Naive B cell (primary cell): ENCODE measurements at regions not wholly inside any gene's neighbourhood (a gene's known extent, or its start where the extent isn't known, plus 50 kb on each side); places are given as distances from the start of the nearest gene placed in this dataset.
"Not testable (repeated sequence)": the region's sequence is repeated elsewhere in the genome, so short reads cannot be mapped to it uniquely, and the experiment has no call there.

Source experiments
- ATAC-seq, 2 donors: fragments of 150-1000 bp; cut with Tn5 transposase; 2 replicates each; pipeline ENCODE4 v1.10.0; 2021; ENCODE audit warnings: low read depth in 2 of 2, mild to moderate bottlenecking in 2 of 2, moderate library complexity in 2 of 2
- DNase-seq: peaks from one replicate; pipeline ENCODE4 v3.0.0; 2022
- H3K27ac Mint-ChIP-seq, 6 donors: one replicate each; pipeline ENCODE4 v1.8.0; 2020 to 2022; ENCODE audit warnings: mild to moderate bottlenecking in 6 of 6, mixed read lengths in 6 of 6, moderate library complexity in 5 of 6, inconsistent platforms in 2 of 6
- H3K27me3 Mint-ChIP-seq, 3 donors: one replicate each; pipeline ENCODE4 v1.8.0; 2021 to 2022; ENCODE audit warnings: mixed read lengths in 3 of 3, mild to moderate bottlenecking in 1 of 3
- H3K36me3 Mint-ChIP-seq, 2 donors: one replicate each; pipeline ENCODE4 v1.8.0; 2020 to 2022; ENCODE audit warnings: mixed read lengths in 2 of 2, inconsistent platforms in 1 of 2, mild to moderate bottlenecking in 1 of 2
- H3K4me1 Mint-ChIP-seq, 3 donors: one replicate each; pipeline ENCODE4 v1.8.0; 2020 to 2022; ENCODE audit warnings: mixed read lengths in 3 of 3, inconsistent platforms in 1 of 3, mild to moderate bottlenecking in 1 of 3, moderate library complexity in 1 of 3
- H3K4me3 Mint-ChIP-seq, 8 donors: one replicate each; pipeline ENCODE4 v1.8.0; 2020 to 2022; ENCODE audit warnings: mild to moderate bottlenecking in 8 of 8, mixed read lengths in 8 of 8, moderate library complexity in 8 of 8, inconsistent platforms in 2 of 8
- H3K9me3 Mint-ChIP-seq, 7 donors: one replicate each; pipeline ENCODE4 v1.8.0; 2020 to 2022; ENCODE audit warnings: mixed read lengths in 7 of 7, mild to moderate bottlenecking in 5 of 7, inconsistent platforms in 2 of 7, moderate library complexity in 1 of 7

GRCh38 chr9:102519423-102519822, 475.7 kb upstream of the CYLC2 start:
- ATAC-seq (no peak), DNase-seq (no peak)
- Mint-ChIP-seq H3K9me3 (peaks cover 0 to 10% (median 2%) of the 10 kb centered on the region in 7 donors), H3K36me3 (no peaks in the 10 kb centered on the region), H3K4me1 (no peaks in the 10 kb centered on the region), H3K27me3 (no peaks in the 10 kb centered on the region), H3K4me3 (no peak overlapping the region), H3K27ac (no peak overlapping the region)

- Mint-ChIP-seq H3K4me3 (no peak overlapping the region), H3K4me1 (no peaks in the 10 kb centered on the region), H3K36me3 (no peaks in the 10 kb centered on the region), H3K27me3 (no peaks in the 10 kb centered on the region), H3K27ac (no peak overlapping the region), H3K9me3 (peaks cover 0 to 11% (median 2%) of the 10 kb centered on the region in 7 donors)
- no peak for ATAC-seq
- DNase-seq: no peak
Observed at GRCh38 chr9:102518324-102518723, 476.8 kb upstream of the CYLC2 start.

GRCh38 chr9:102514541-102514940, 480.6 kb upstream of the CYLC2 start:
- H3K27me3 Mint-ChIP-seq: no peaks in the 10 kb centered on the region
- H3K27ac Mint-ChIP-seq: no peak overlapping the region
- no peak overlapping the region for H3K4me3 Mint-ChIP-seq
- no peak for DNase-seq
- peaks cover 0 to 11% (median 2%) of the 10 kb centered on the region in 7 donors for H3K9me3 Mint-ChIP-seq
- no peak for ATAC-seq
- H3K36me3 Mint-ChIP-seq: no peaks in the 10 kb centered on the region
- no peaks in the 10 kb centered on the region for H3K4me1 Mint-ChIP-seq

GRCh38 chr9:102507044-102507687, 488.0 kb upstream of the CYLC2 start:
- Mint-ChIP-seq H3K36me3 (no peaks in the 10 kb centered on the region), H3K27ac (no peak overlapping the region), H3K4me1 (no peaks in the 10 kb centered on the region), H3K4me3 (no peak overlapping the region), H3K27me3 (no peaks in the 10 kb centered on the region), H3K9me3 (peaks cover 0 to 4% (median 0%) of the 10 kb centered on the region in 7 donors)
- ATAC-seq (no peak), DNase-seq (no peak)

- H3K27me3 Mint-ChIP-seq: no peaks in the 10 kb centered on the region
- no peaks in the 10 kb centered on the region for H3K36me3 Mint-ChIP-seq
- no peak overlapping the region for H3K4me3 Mint-ChIP-seq
- DNase-seq: no peak
- H3K4me1 Mint-ChIP-seq: no peaks in the 10 kb centered on the region
- H3K27ac Mint-ChIP-seq: no peak overlapping the region
- no peak for ATAC-seq
- H3K9me3 Mint-ChIP-seq: peaks cover 0 to 4% (median 0%) of the 10 kb centered on the region in 7 donors
Observed at GRCh38 chr9:102506406-102506805, 488.7 kb upstream of the CYLC2 start.

GRCh38 chr9:102499468-102499867, 495.7 kb upstream of the CYLC2 start:
- Mint-ChIP-seq H3K4me3 (no peak overlapping the region), H3K9me3 (peaks cover 0 to 9% (median 2%) of the 10 kb centered on the region in 7 donors), H3K27ac (no peak overlapping the region), H3K27me3 (no peaks in the 10 kb centered on the region), H3K4me1 (no peaks in the 10 kb centered on the region), H3K36me3 (no peaks in the 10 kb centered on the region)
- ATAC-seq (no peak), DNase-seq (no peak)

- Mint-ChIP-seq H3K27me3 (no peaks in the 10 kb centered on the region), H3K4me1 (no peaks in the 10 kb centered on the region), H3K9me3 (peaks cover 0 to 9% (median 2%) of the 10 kb centered on the region in 7 donors), H3K4me3 (no peak overlapping the region), H3K27ac (no peak overlapping the region), H3K36me3 (no peaks in the 10 kb centered on the region)
- no peak for ATAC-seq
- no peak for DNase-seq
Observed at GRCh38 chr9:102497709-102498108, 497.4 kb upstream of the CYLC2 start.

GRCh38 chr9:102486976-102487375, 508.2 kb upstream of the CYLC2 start:
- not testable (repeated sequence) for H3K27ac Mint-ChIP-seq, H3K4me3 Mint-ChIP-seq, H3K4me1 Mint-ChIP-seq, H3K27me3 Mint-ChIP-seq, DNase-seq, ATAC-seq, H3K36me3 Mint-ChIP-seq, H3K9me3 Mint-ChIP-seq

GRCh38 chr9:102483651-102484050, 511.5 kb upstream of the CYLC2 start:
- ATAC-seq (no peak), DNase-seq (no peak)
- Mint-ChIP-seq H3K36me3 (no peaks in the 10 kb centered on the region), H3K27ac (no peak overlapping the region), H3K9me3 (peaks cover 0 to 2% (median 0%) of the 10 kb centered on the region in 7 donors), H3K4me1 (no peaks in the 10 kb centered on the region), H3K27me3 (no peaks in the 10 kb centered on the region), H3K4me3 (no peak overlapping the region)

GRCh38 chr9:102482776-102483175, 512.4 kb upstream of the CYLC2 start:
- no peak for DNase-seq
- Mint-ChIP-seq H3K27me3 (no peaks in the 10 kb centered on the region), H3K27ac (no peak overlapping the region), H3K4me3 (no peak overlapping the region), H3K36me3 (no peaks in the 10 kb centered on the region), H3K4me1 (no peaks in the 10 kb centered on the region), H3K9me3 (peaks cover 0 to 2% (median 0%) of the 10 kb centered on the region in 7 donors)
- no peak for ATAC-seq

GRCh38 chr9:102479191-102479590, 515.9 kb upstream of the CYLC2 start:
- Mint-ChIP-seq H3K4me1 (no peaks in the 10 kb centered on the region), H3K27ac (no peak overlapping the region), H3K27me3 (no peaks in the 10 kb centered on the region), H3K36me3 (no peaks in the 10 kb centered on the region), H3K4me3 (no peak overlapping the region), H3K9me3 (peaks cover 0 to 4% (median 0%) of the 10 kb centered on the region in 7 donors)
- no peak for ATAC-seq
- no peak for DNase-seq

GRCh38 chr9:102474357-102474756, 520.8 kb upstream of the CYLC2 start:
- DNase-seq (no peak), ATAC-seq (no peak)
- H3K27me3 Mint-ChIP-seq: no peaks in the 10 kb centered on the region
- H3K9me3 Mint-ChIP-seq: peaks cover 0 to 4% (median 0%) of the 10 kb centered on the region in 7 donors
- H3K4me1 Mint-ChIP-seq: no peaks in the 10 kb centered on the region
- H3K27ac Mint-ChIP-seq: no peak overlapping the region
- H3K36me3 Mint-ChIP-seq: no peaks in the 10 kb centered on the region
- no peak overlapping the region for H3K4me3 Mint-ChIP-seq

GRCh38 chr9:102469430-102469829, 525.7 kb upstream of the CYLC2 start:
- not testable (repeated sequence) for DNase-seq, H3K4me1 Mint-ChIP-seq, H3K36me3 Mint-ChIP-seq, H3K4me3 Mint-ChIP-seq, H3K27me3 Mint-ChIP-seq, ATAC-seq, H3K27ac Mint-ChIP-seq
- H3K9me3 Mint-ChIP-seq: peaks cover 0 to 10% (median 0%) of the 10 kb centered on the region in 7 donors

GRCh38 chr9:102461156-102461819, 533.8 kb upstream of the CYLC2 start:
- Mint-ChIP-seq H3K4me1 (no peaks in the 10 kb centered on the region), H3K9me3 (peaks cover 0 to 6% (median 1%) of the 10 kb centered on the region in 7 donors), H3K4me3 (no peak overlapping the region), H3K27ac (no peak overlapping the region), H3K36me3 (no peaks in the 10 kb centered on the region), H3K27me3 (no peaks in the 10 kb centered on the region)
- ATAC-seq (no peak), DNase-seq (no peak)
